ENCODE measurements at regions not wholly inside any gene's neighbourhood (a gene's known extent, or its start where the extent isn't known, plus 50 kb on each side); places are given as distances from the start of the nearest gene placed in this dataset.

DNA sequence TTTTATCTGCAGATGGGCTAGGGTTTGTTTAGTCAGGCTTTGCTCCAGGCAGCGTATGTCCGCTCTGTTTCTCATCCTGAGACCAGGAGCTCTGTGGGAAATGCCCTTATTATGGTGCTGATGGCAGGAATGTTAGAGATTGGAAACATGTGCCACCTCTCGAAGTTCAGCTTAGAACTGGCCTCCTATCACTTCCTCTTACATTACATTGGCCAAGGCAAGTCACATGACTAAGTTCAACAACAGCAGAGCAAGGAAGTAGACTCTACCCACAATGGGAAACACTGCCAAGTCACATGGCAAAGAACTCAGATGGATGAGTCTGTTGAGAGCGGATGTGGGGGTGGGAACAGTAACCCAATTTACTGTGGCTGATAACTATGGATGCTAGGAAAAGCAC, 161.9 kb upstream of the WSCD2 start:
- H3K4me3 ChIP-seq (ENCODE audit: low read depth, low read length): no peak overlapping the region
- H3K4me1 ChIP-seq (ENCODE audit: insufficient read depth): no peaks in the 10 kb centered on the region
- H3K27ac ChIP-seq (ENCODE audit: low read depth): no peak overlapping the region
- no peak for DNase-seq (ENCODE audit: extremely low spot score)
- 38% methylated on average over 4 of the region's 4 CpGs for WGBS
- no peaks in the 10 kb centered on the region for H3K36me3 ChIP-seq (ENCODE audit: insufficient read depth)

DNA sequence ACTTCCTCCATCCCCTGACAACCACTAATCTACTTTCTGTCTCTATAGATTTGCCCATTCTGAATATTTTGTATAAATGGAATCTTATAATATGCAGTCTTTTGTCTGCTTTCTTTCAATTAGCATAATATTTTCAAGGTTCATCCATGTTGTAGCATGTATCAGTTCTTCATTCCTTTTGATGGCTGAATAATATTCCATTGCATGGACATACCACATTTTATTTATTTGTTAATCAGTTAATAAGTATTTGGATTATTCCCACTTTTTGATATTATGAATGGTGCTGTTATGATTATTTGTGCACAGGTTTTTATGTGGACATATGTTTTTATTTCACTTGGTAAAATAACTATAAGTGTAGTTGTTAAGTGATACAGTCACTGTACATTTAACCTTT, 155.1 kb upstream of the WSCD2 start:
- Histone ChIP-seq H3K36me3 (ENCODE audit: insufficient read depth) (no peaks in the 10 kb centered on the region), H3K4me1 (ENCODE audit: insufficient read depth) (no peaks in the 10 kb centered on the region), H3K4me3 (ENCODE audit: low read depth, low read length) (no peak overlapping the region), H3K27ac (ENCODE audit: low read depth) (no peak overlapping the region)
- DNase-seq (ENCODE audit: extremely low spot score): no peak

DNA sequence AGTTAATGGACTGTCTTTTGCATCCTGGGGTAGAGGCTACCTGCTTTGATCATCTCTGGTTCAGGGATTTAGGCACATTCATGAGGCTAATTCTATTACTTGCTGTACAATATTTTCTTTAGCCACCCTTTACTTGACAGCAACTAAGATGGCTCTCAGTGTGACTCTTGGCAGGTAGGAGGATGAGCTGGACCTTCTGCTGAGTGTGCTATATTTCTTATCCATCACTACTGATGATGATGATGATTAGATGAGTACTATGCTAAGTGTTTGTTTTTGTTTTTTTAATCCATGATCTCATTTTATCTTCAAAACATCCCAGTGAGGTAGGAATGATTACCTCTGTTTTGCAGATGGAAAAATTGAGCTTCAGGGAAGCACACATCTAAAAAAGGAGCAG, 152.8 kb upstream of the WSCD2 start:
- no peaks in the 10 kb centered on the region for H3K36me3 ChIP-seq (ENCODE audit: insufficient read depth)
- H3K27ac ChIP-seq (ENCODE audit: low read depth): no peak overlapping the region
- no peaks in the 10 kb centered on the region for H3K4me1 ChIP-seq (ENCODE audit: insufficient read depth)
- no peak overlapping the region for H3K4me3 ChIP-seq (ENCODE audit: low read depth, low read length)
- no peak for DNase-seq (ENCODE audit: extremely low spot score)

DNA sequence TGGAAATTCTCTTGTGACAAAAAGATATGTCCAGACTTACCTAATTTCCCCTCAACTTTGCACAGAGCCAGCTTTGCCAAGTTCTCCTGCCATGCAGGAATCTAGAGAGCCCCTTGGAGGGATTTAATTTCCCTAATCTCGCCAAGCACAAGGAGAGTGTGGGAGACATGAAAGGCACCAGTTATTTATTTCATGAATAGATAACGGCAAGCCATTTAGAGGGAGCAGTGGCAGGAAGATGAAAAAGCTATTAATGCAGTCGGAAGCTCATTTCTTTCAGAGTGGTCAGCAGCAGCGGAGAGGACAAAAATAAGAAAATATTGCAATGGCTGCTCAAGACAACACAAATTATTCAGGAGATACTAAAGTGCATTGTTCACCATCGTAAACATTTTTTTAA, 150.9 kb upstream of the WSCD2 start:
- no peak for DNase-seq (ENCODE audit: extremely low spot score)
- Histone ChIP-seq H3K4me3 (ENCODE audit: low read depth, low read length) (no peak overlapping the region), H3K27ac (ENCODE audit: low read depth) (no peak overlapping the region), H3K4me1 (ENCODE audit: insufficient read depth) (no peaks in the 10 kb centered on the region), H3K36me3 (ENCODE audit: insufficient read depth) (no peaks in the 10 kb centered on the region)
- WGBS: 19% methylated on average over 5 of the region's 5 CpGs

DNA sequence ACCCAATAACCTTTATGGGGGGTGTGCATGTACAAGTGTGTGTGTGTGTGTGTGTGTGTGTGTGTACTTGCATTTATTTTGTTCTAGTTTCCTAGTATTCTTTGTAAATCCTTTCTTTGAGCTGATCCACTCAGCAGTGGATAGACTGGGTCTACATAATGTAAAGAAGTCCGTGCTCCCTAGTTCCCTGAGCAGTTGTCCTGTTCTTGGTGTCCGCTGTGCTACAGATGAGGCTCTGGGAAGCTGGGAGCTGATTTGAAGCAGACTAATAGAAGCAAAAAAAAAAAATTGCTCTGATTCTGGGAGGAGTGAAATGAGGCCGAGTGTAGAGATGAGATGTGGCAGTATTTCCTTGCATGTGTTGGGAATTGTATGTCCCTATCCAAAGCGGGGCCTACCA, 150.4 kb upstream of the WSCD2 start:
- Histone ChIP-seq H3K4me1 (ENCODE audit: insufficient read depth) (no peaks in the 10 kb centered on the region), H3K36me3 (ENCODE audit: insufficient read depth) (no peaks in the 10 kb centered on the region), H3K4me3 (ENCODE audit: low read depth, low read length) (no peak overlapping the region), H3K27ac (ENCODE audit: low read depth) (no peak overlapping the region)
- WGBS: 47% methylated on average over 4 of the region's 4 CpGs
- no peak for DNase-seq (ENCODE audit: extremely low spot score)

DNA sequence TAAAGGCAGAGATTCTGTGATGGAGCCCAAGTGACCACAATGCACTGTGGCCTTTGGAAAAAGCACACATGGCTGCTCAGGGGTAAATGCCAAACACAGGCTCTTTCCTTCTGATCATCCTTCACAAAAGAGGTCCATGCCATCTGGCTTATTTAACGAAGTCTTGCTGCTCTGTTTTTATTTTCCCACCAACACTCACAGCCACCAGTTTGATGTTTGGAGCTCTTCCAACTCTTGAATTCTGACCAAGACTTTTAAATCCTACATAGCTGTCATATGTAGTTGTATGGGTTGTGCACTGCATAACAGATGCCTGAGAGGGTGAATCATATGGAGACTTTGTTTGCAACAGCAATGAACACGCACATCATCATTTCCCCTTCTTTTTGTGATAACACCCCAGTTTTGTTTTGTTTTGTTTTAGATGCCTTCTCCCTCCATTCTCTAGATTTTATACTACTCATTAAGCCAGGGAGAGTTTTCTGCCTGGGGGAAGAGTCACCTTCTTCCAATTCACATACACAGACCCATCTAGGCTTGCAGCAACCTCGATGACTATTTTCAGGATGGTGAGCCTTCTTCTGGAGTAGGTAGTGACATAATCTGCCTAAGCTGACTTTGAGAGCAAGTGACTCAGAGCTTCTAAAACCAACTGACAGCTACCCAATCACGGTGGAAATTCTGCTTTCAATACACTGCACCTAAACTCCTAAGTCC, 145.2 kb upstream of the WSCD2 start:
- H3K4me3 ChIP-seq (ENCODE audit: low read depth, low read length): no peak overlapping the region
- H3K27ac ChIP-seq (ENCODE audit: low read depth): no peak overlapping the region
- H3K36me3 ChIP-seq (ENCODE audit: insufficient read depth): no peaks in the 10 kb centered on the region
- no peaks in the 10 kb centered on the region for H3K4me1 ChIP-seq (ENCODE audit: insufficient read depth)
- 59% methylated on average over 4 of the region's 4 CpGs for WGBS
- DNase-seq (ENCODE audit: extremely low spot score): no peak

DNA sequence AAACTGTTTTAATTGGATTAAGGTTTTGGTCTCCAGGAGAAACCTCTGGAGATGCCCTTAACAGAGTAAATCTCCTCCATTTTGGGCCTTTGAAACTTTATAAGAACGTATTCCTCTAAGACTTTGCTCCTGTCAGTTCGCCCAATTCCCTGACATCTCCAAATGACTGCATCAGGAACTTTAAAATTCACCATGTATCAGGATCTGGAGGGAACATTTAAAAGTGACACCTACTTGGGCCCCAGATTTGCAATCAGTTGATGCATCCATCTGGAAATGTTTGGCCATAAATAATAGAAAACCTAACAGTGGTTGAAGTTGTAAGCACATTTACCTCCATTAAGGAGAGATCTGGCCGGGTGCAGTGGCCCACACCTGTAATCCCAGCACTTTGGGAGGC, 144.1 kb upstream of the WSCD2 start:
- H3K36me3 ChIP-seq (ENCODE audit: insufficient read depth): no peaks in the 10 kb centered on the region
- no peak for DNase-seq (ENCODE audit: extremely low spot score)
- H3K27ac ChIP-seq (ENCODE audit: low read depth): no peak overlapping the region
- 59% methylated on average over 3 of the region's 3 CpGs for WGBS
- no peak overlapping the region for H3K4me3 ChIP-seq (ENCODE audit: low read depth, low read length)
- no peaks in the 10 kb centered on the region for H3K4me1 ChIP-seq (ENCODE audit: insufficient read depth)

DNA sequence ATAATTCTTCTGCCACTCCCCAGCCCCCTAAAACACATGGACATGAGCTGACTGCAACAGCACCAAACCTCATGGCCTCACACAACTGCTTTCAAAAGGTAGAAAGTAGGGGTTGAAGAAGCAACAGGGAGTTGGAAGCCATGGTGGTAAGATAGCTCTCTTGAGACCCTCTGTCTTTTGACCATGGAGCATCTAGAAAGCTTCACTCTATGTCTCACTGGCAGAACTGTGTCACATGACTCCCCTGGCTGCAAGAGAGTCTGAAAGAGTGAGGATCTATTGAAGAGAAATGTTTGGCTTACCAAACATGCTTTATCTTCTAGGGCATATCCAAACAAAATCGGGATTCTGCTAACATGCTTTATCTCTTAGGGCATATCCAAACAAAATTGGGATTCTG, 142.9 kb upstream of the WSCD2 start:
- Histone ChIP-seq H3K4me1 (ENCODE audit: insufficient read depth) (no peaks in the 10 kb centered on the region), H3K36me3 (ENCODE audit: insufficient read depth) (no peaks in the 10 kb centered on the region), H3K27ac (ENCODE audit: low read depth) (no peak overlapping the region), H3K4me3 (ENCODE audit: low read depth, low read length) (no peak overlapping the region)
- DNase-seq (ENCODE audit: extremely low spot score): no peak
- WGBS: 61% methylated on average over 1 of the region's 1 CpG

DNA sequence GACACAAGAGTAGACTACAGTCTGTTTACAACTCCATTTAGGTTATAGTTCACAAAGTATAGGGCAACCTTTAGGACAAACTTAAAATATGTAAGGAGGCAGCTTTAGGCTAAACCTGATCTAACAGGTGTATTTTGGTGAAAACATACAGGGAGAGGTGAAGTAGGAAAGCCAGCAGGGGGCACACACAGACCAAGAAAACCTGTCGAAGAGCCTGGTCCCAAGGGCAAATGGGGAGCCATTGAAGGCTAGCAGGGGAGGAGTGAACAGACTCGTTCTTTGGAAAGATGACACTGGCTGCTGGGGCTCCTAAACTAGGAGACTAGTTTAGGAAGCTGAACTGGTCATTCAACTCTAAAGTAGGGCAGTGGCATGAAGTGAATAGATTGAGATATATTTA, 138.8 kb upstream of the WSCD2 start:
- Histone ChIP-seq H3K4me3 (ENCODE audit: low read depth, low read length) (no peak overlapping the region), H3K36me3 (ENCODE audit: insufficient read depth) (no peaks in the 10 kb centered on the region), H3K27ac (ENCODE audit: low read depth) (no peak overlapping the region), H3K4me1 (ENCODE audit: insufficient read depth) (no peaks in the 10 kb centered on the region)
- DNase-seq (ENCODE audit: extremely low spot score): no peak
- 7% methylated on average over 2 of the region's 2 CpGs for WGBS

DNA sequence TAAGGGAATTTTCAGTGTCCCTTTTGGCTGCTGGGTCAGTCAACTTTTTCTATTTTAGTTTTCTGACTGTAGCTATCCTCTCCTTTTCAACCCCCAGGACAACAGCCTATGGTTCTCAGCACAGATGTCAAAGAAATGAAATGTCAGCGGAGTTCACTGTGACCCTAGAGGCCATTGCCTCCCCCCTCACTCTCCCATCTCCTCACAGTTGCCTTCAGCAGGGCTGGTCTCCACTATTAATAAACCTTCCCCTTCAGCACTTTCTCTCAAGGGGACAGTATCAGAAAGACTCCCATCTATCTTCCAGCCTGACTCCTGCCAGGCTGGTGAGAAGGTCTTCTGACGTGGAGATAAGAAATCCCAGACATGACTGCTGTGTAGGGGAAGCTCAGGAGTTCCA, 137.1 kb upstream of the WSCD2 start:
- H3K36me3 ChIP-seq (ENCODE audit: insufficient read depth): no peaks in the 10 kb centered on the region
- DNase-seq (ENCODE audit: extremely low spot score): no peak
- no peak overlapping the region for H3K27ac ChIP-seq (ENCODE audit: low read depth)
- WGBS: 51% methylated on average over 2 of the region's 2 CpGs
- H3K4me3 ChIP-seq (ENCODE audit: low read depth, low read length): no peak overlapping the region
- H3K4me1 ChIP-seq (ENCODE audit: insufficient read depth): no peaks in the 10 kb centered on the region

DNA sequence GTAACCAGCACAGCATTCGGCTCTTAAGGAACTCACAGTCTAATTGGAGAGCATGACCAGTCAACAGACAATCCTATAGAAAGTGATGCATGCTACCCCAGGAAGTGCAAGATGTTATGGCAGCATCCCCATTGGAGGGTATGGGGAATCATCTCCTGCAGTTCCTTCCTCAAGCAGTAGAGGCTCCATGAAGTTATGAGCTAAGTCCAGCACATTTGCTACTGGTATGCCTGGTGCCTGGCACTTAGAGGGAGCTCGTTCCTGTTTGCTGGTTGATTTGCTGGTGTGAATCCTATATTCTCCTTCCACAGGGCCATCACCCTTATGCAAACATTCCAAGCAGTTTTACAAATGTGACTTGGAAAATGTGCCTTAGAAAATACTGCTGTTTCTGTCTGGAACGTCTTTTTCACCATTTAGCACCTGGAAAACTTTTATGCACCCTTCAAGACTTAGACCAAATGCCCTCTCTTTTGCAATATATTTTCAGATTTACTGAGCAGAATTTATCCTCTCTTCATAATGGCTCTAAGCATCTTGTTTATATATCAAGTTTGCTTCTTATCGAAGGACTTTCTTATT, 136.1 kb upstream of the WSCD2 start:
- 49% methylated on average over 4 of the region's 4 CpGs for WGBS

DNA sequence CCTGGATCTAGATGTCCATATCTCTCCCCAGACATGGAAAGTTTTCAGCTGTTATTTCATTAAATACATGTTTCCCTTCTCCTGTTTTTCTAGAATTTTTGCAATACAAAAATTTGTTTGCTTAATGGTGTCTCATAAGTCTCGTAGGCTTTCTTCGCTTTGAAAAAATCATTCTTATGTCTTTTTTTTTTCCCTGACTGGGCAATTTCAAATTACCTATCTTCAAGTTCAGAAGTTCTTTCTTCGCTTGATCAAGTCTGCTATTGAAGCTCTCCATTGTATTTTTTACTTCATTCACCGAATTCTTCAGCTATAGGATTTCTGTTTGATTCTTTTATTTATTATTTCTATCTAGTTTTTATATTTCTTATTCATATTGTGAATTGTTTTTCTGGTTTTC, 130.2 kb upstream of the WSCD2 start:
- DNase-seq (ENCODE audit: extremely low spot score): no peak
- WGBS: 91% methylated on average over 4 of the region's 4 CpGs
- Histone ChIP-seq H3K4me1 (ENCODE audit: insufficient read depth) (no peaks in the 10 kb centered on the region), H3K27ac (ENCODE audit: low read depth) (no peak overlapping the region), H3K4me3 (ENCODE audit: low read depth, low read length) (no peak overlapping the region), H3K36me3 (ENCODE audit: insufficient read depth) (no peaks in the 10 kb centered on the region)

More for the DNA sequence above, 136.1 kb upstream of the WSCD2 start:
- H3K4me1 ChIP-seq (ENCODE audit: insufficient read depth): no peaks in the 10 kb centered on the region
- no peak overlapping the region for H3K27ac ChIP-seq (ENCODE audit: low read depth)
- DNase-seq (ENCODE audit: extremely low spot score): no peak
- no peaks in the 10 kb centered on the region for H3K36me3 ChIP-seq (ENCODE audit: insufficient read depth)
- no peak overlapping the region for H3K4me3 ChIP-seq (ENCODE audit: low read depth, low read length)

DNA sequence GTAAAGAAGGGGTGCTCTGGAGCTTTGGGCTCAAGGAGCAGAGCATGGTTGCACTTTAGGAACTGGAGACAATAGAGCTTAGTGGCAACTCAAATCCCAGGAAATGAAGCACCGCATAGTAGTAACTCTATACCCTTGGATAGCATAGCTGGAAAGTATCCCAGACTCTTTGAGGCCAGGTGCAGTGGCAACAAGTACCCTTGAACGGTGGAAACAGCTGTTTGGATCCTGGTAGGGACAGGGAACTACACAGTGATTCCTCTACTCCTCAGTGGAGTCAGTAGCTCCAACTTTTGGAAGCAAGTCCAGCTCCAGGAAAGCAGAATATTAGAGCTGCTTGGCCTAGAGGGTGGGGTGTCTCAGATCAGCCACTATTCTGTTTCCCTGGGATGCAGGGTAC, 129.0 kb upstream of the WSCD2 start:
- DNase-seq (ENCODE audit: extremely low spot score): no peak
- no peaks in the 10 kb centered on the region for H3K36me3 ChIP-seq (ENCODE audit: insufficient read depth)
- no peak overlapping the region for H3K4me3 ChIP-seq (ENCODE audit: low read depth, low read length)
- H3K4me1 ChIP-seq (ENCODE audit: insufficient read depth): no peaks in the 10 kb centered on the region
- WGBS: 65% methylated on average over 2 of the region's 2 CpGs
- H3K27ac ChIP-seq (ENCODE audit: low read depth): no peak overlapping the region

DNA sequence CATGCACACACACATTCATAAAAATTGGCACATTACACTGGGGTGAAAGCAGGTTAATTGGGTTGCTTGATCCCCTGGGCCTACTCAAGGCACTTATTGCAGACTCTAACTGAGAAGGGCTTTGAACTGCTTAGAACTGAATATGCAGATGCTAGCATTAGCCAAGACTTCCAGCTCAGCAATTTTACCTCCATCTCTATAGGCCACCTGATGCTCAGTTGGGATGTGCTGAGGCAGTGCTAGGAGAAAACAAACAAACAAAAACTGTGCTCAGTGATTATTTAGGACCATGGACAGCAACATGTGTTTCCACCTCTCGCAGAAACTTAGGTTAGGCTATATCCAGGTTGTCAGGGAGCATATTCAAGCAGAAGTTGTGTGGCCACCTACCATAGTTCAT, 124.8 kb upstream of the WSCD2 start:
- WGBS: 0% methylated on average over 1 of the region's 1 CpG

More for the DNA sequence above, 124.8 kb upstream of the WSCD2 start:
- Histone ChIP-seq H3K36me3 (ENCODE audit: insufficient read depth) (no peaks in the 10 kb centered on the region), H3K4me1 (ENCODE audit: insufficient read depth) (no peaks in the 10 kb centered on the region), H3K4me3 (ENCODE audit: low read depth, low read length) (no peak overlapping the region), H3K27ac (ENCODE audit: low read depth) (no peak overlapping the region)
- no peak for DNase-seq (ENCODE audit: extremely low spot score)
